Activated CD4-positive, alpha-beta T cell treated with anti-CD3 and anti-CD28 coated beads, Interleukin-2, amount 10 ng/mL, durations not matched to agents 24 days and 14 days (primary cell): ENCODE measurements at regions not wholly inside any gene's neighbourhood (a gene's known extent, or its start where the extent isn't known, plus 50 kb on each side); places are given as distances from the start of the nearest gene placed in this dataset.

Experiments used
- DNase-seq: peaks from one replicate; pipeline ENCODE4 v3.0.0; 2022
- H3K27ac Mint-ChIP-seq: one replicate; pipeline ENCODE4 v1.8.0; 2022; ENCODE audit warnings: mild to moderate bottlenecking, mixed read lengths
- H3K27me3 Mint-ChIP-seq: one replicate; pipeline ENCODE4 v1.8.0; 2022; ENCODE audit warnings: mixed read lengths
- H3K36me3 Mint-ChIP-seq: one replicate; pipeline ENCODE4 v1.8.0; 2022; ENCODE audit warnings: low read depth, mild to moderate bottlenecking, mixed read lengths
- H3K4me1 Mint-ChIP-seq: one replicate; pipeline ENCODE4 v1.8.0; 2021; ENCODE audit warnings: mixed read lengths
- H3K4me3 Mint-ChIP-seq: one replicate; pipeline ENCODE4 v1.8.0; 2022; ENCODE audit warnings: mild to moderate bottlenecking, moderate library complexity, mixed read lengths
- H3K9me3 Mint-ChIP-seq: one replicate; pipeline ENCODE4 v1.8.0; 2021; ENCODE audit warnings: mixed read lengths
- intact Hi-C: fragments of 100-400 bp; cut with micrococcal nuclease; formaldehyde crosslinking; loops from one replicate; pipeline ENCODE4 v1.15.1; 2023

- no peak overlapping the region for H3K4me3 Mint-ChIP-seq
- no peaks in the 10 kb centered on the region for H3K36me3 Mint-ChIP-seq
- peaks cover 12% of the 10 kb centered on the region for H3K4me1 Mint-ChIP-seq
- intact Hi-C loops, result no loop called here
- H3K27ac Mint-ChIP-seq, result no peak overlapping the region
- H3K9me3 Mint-ChIP-seq, result peaks cover 14% of the 10 kb centered on the region
- H3K27me3 Mint-ChIP-seq, result peaks cover 3% of the 10 kb centered on the region
- no peak for DNase-seq
Measured at GRCh38 chr2:172182624-172183023, 79.9 kb upstream of the DLX2 start.

GRCh38 chr2:172193331-172194089, 90.8 kb upstream of the DLX2 start:
- intact Hi-C loops, result no loop called here
- Mint-ChIP-seq H3K36me3 (peaks cover 2% of the 10 kb centered on the region), H3K4me3 (no peak overlapping the region), H3K27ac (no peak overlapping the region), H3K9me3 (peaks cover 42% of the 10 kb centered on the region), H3K27me3 (peaks cover 11% of the 10 kb centered on the region), H3K4me1 (peaks cover 5% of the 10 kb centered on the region)
- no peak for DNase-seq

- Mint-ChIP-seq H3K9me3 (peaks cover 50% of the 10 kb centered on the region), H3K4me1 (peaks cover 5% of the 10 kb centered on the region), H3K36me3 (peaks cover 2% of the 10 kb centered on the region), H3K4me3 (no peak overlapping the region), H3K27me3 (peaks cover 11% of the 10 kb centered on the region), H3K27ac (no peak overlapping the region)
- no peak for DNase-seq
- intact Hi-C loops, result no loop called here
Measured at GRCh38 chr2:172195836-172196376, 93.2 kb upstream of the DLX2 start.

- no peak overlapping the region for H3K27ac Mint-ChIP-seq
- intact Hi-C loops, result no loop called here
- no peak overlapping the region for H3K4me3 Mint-ChIP-seq
- no peak for DNase-seq
- H3K27me3 Mint-ChIP-seq, result peaks cover 15% of the 10 kb centered on the region
- H3K4me1 Mint-ChIP-seq, result peaks cover 5% of the 10 kb centered on the region
- H3K36me3 Mint-ChIP-seq, result peaks cover 2% of the 10 kb centered on the region
- H3K9me3 Mint-ChIP-seq, result peaks cover 51% of the 10 kb centered on the region
Measured at GRCh38 chr2:172196768-172197431, 94.2 kb upstream of the DLX2 start.

- peaks cover 5% of the 10 kb centered on the region for H3K4me1 Mint-ChIP-seq
- H3K4me3 Mint-ChIP-seq, result no peak overlapping the region
- H3K27me3 Mint-ChIP-seq, result peaks cover 16% of the 10 kb centered on the region
- intact Hi-C loops, result no loop called here
- H3K9me3 Mint-ChIP-seq, result peaks cover 49% of the 10 kb centered on the region
- DNase-seq, result no peak
- no peak overlapping the region for H3K27ac Mint-ChIP-seq
- H3K36me3 Mint-ChIP-seq, result peaks cover 2% of the 10 kb centered on the region
Measured at GRCh38 chr2:172198361-172198760, 95.7 kb upstream of the DLX2 start.

GRCh38 chr2:172198908-172199307, 96.2 kb upstream of the DLX2 start:
- no peak for DNase-seq
- H3K27ac Mint-ChIP-seq, result no peak overlapping the region
- H3K9me3 Mint-ChIP-seq, result peaks cover 45% of the 10 kb centered on the region
- H3K27me3 Mint-ChIP-seq, result peaks cover 16% of the 10 kb centered on the region
- intact Hi-C loops, result no loop called here
- H3K4me3 Mint-ChIP-seq, result no peak overlapping the region
- H3K36me3 Mint-ChIP-seq, result no peaks in the 10 kb centered on the region
- H3K4me1 Mint-ChIP-seq, result peaks cover 5% of the 10 kb centered on the region

- H3K27me3 Mint-ChIP-seq, result peaks cover 19% of the 10 kb centered on the region
- H3K36me3 Mint-ChIP-seq, result no peaks in the 10 kb centered on the region
- intact Hi-C loops, result no loop called here
- H3K27ac Mint-ChIP-seq, result no peak overlapping the region
- peaks cover 32% of the 10 kb centered on the region for H3K9me3 Mint-ChIP-seq
- peaks cover 5% of the 10 kb centered on the region for H3K4me1 Mint-ChIP-seq
- DNase-seq, result no peak
- no peak overlapping the region for H3K4me3 Mint-ChIP-seq
Measured at GRCh38 chr2:172200495-172201085, 97.9 kb upstream of the DLX2 start.

GRCh38 chr2:172204309-172204708, 101.6 kb upstream of the DLX2 start:
- Mint-ChIP-seq H3K27me3 (peaks cover 8% of the 10 kb centered on the region), H3K9me3 (peaks cover 13% of the 10 kb centered on the region), H3K4me3 (no peak overlapping the region), H3K4me1 (peaks cover 5% of the 10 kb centered on the region), H3K27ac (no peak overlapping the region), H3K36me3 (no peaks in the 10 kb centered on the region)
- DNase-seq, result no peak
- intact Hi-C loops, result no loop called here

GRCh38 chr2:172204762-172205161, 102.1 kb upstream of the DLX2 start:
- intact Hi-C loops, result no loop called here
- peaks cover 8% of the 10 kb centered on the region for H3K9me3 Mint-ChIP-seq

GRCh38 chr2:172205292-172205691, 102.6 kb upstream of the DLX2 start:
- DNase-seq, result no peak
- Mint-ChIP-seq H3K27ac (no peak overlapping the region), H3K27me3 (peaks cover 11% of the 10 kb centered on the region), H3K4me1 (peaks cover 5% of the 10 kb centered on the region), H3K36me3 (no peaks in the 10 kb centered on the region), H3K9me3 (peaks cover 5% of the 10 kb centered on the region), H3K4me3 (no peak overlapping the region)
- intact Hi-C loops, result no loop called here

More at GRCh38 chr2:172204762-172205161, 102.1 kb upstream of the DLX2 start:
- Mint-ChIP-seq H3K4me1 (peaks cover 5% of the 10 kb centered on the region), H3K36me3 (no peaks in the 10 kb centered on the region), H3K27me3 (peaks cover 11% of the 10 kb centered on the region), H3K4me3 (no peak overlapping the region), H3K27ac (no peak overlapping the region)
- DNase-seq, result no peak

- Mint-ChIP-seq H3K27ac (no peak overlapping the region), H3K36me3 (no peaks in the 10 kb centered on the region), H3K27me3 (peaks cover 7% of the 10 kb centered on the region), H3K4me1 (peaks cover 9% of the 10 kb centered on the region), H3K9me3 (no peaks in the 10 kb centered on the region), H3K4me3 (no peak overlapping the region)
- intact Hi-C loops, result no loop called here
- no peak for DNase-seq
Measured at GRCh38 chr2:172207911-172208310, 105.2 kb upstream of the DLX2 start.

GRCh38 chr2:172208791-172209325, 106.2 kb upstream of the DLX2 start:
- no peak overlapping the region for H3K27ac Mint-ChIP-seq
- H3K36me3 Mint-ChIP-seq, result no peaks in the 10 kb centered on the region
- no peak for DNase-seq
- no peaks in the 10 kb centered on the region for H3K9me3 Mint-ChIP-seq
- intact Hi-C loops, result no loop called here
- peaks cover 7% of the 10 kb centered on the region for H3K27me3 Mint-ChIP-seq
- peaks cover 12% of the 10 kb centered on the region for H3K4me1 Mint-ChIP-seq
- no peak overlapping the region for H3K4me3 Mint-ChIP-seq

GRCh38 chr2:172210599-172210998, 107.9 kb upstream of the DLX2 start:
- Mint-ChIP-seq H3K27me3 (peaks cover 6% of the 10 kb centered on the region), H3K4me3 (no peak overlapping the region), H3K4me1 (peaks cover 12% of the 10 kb centered on the region), H3K9me3 (no peaks in the 10 kb centered on the region), H3K27ac (no peak overlapping the region), H3K36me3 (no peaks in the 10 kb centered on the region)
- intact Hi-C loops, result no loop called here
- DNase-seq, result no peak

GRCh38 chr2:172211512-172211911, 108.8 kb upstream of the DLX2 start:
- Mint-ChIP-seq H3K27me3 (peaks cover 6% of the 10 kb centered on the region), H3K9me3 (no peaks in the 10 kb centered on the region), H3K4me1 (peaks cover 12% of the 10 kb centered on the region), H3K4me3 (no peak overlapping the region), H3K36me3 (no peaks in the 10 kb centered on the region), H3K27ac (no peak overlapping the region)
- intact Hi-C loops, result no loop called here
- DNase-seq, result no peak
